SIG-M5 treated with dmso at 0.1 percent for 504 hours (cell line): ENCODE measurements at regions not wholly inside any gene's neighbourhood (a gene's known extent, or its start where the extent isn't known, plus 50 kb on each side); places are given as distances from the start of the nearest gene placed in this dataset.
A peak's percentile ranks its signal among the peaks of the same experiment; 100 is the strongest.
"Not testable (repeated sequence)": the region's sequence is repeated elsewhere in the genome, so short reads cannot be mapped to it uniquely, and the experiment has no call there.

ENCODE experiments used
- DNase-seq: peaks from one replicate; lab custom pipeline; 2025; ENCODE audit not compliant: unreplicated experiment; lab: John Stamatoyannopoulos, UW

DNA sequence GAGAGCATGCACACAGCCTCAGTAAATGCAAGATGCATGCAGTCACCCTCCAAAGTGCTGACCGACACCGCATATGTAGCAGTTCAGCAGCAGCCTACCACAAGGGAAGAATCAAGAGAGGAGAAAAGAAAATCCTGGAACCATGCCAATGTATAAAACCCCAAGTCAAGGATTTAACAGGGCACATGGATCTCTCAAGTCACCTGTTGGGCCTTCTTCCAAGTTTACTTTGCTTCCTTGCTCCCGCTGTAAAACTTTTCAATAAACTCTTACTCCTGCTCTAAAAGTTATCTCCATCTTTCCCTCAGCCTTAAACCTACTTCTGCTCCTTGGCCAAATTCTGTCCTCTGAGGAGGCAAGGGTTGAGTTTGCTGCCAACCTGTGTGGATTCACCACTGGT is 147.8 kb upstream of the MAP2 start:
- no peak for DNase-seq

DNA sequence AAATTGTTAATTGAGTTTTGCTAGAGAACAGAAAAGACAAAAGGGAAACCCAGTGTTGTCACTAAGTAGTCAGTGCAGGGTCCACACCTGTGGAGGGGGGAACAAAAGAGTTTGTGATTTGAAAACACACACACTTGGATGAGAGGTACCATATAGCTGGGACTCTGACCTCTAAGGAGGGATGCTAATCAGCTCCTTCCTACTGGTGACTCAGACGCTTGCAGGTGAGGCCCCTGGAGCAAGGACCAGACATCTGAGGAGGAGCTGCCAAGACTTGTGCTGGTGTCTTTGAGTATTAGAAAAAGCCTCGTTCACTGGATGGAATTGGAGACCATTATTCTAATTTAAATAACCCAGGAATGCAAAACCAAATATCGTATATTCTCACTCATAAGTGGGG is 146.4 kb upstream of the MAP2 start:
- no peak for DNase-seq

DNA sequence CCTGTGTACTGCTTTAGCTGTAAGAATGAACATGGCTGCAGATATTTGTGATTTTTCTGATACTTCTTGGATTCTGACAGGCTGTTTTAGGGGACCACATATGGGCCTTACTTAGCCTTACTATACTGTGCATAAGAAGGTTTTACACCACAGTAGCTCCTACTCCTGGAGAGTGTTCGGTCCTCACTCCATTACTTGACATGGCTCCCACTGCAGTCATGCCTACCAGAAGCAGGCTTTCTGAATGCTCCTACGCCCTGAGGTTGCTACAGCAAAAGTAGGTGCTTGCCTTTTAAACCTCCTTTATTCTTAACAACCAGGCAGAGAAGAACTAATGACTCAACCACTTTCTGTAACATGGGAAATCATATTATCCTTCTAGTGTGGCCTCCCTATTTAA is 125.2 kb upstream of the MAP2 start:
- DNase-seq, result no peak

DNA sequence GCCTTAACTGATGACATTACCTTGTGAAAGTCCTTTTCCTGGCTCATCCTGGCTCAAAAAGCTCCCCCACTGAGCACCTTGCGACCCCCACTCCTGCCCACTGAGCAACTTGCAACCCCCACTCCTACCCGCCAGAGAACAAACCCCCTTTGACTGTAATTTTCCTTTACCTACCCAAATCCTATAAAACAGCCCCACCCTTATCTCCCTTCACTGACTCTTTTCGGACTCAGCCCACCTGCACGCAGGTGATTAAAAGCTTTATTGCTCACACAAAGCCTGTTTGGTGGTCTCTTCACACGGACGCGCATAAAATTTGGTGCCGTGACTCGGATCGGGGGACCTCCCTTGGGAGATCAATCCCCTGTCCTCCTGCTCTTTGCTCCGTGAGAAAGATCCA is 124.4 kb upstream of the MAP2 start:
- not testable (repeated sequence) for DNase-seq

DNA sequence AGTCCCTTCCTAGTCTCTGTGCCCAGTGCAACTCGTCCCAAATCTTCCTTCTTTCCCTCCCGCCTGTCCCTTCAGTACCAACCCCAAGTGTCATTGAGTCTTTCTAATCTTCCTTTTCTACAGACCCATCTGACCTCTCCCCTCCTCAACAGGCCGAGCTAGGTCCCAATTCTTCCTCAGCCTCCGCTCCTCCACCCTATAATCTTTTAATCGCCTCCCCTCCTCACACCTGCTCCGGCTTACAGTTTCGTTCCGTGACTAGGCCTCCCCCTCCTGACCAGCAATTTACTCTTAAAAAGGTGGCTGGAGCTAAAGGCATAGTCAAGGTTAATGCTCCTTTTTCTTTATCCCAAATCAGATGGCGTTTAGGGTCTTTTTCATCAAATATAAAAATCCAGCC is 123.1 kb upstream of the MAP2 start:
- DNase-seq, result not testable (repeated sequence)

DNA sequence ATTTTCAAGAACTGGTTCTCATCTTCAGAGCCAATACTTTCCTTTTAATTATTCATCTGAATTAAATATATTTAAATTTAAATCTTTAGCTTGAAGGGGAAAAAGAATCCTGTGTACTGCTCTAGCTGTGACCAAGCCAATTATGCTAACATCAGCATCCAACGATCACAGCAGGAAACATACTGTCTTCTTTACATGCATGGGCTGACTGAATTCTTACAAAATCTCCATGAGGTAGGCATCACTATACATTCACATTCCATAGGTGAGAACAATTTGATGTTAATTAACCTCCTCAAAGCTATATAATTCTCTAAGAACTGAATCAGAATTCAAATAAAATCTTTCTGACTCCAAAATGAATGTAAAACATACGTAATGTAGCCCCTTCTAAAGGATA is 118.8 kb upstream of the MAP2 start:
- DNase-seq, result no peak

DNA sequence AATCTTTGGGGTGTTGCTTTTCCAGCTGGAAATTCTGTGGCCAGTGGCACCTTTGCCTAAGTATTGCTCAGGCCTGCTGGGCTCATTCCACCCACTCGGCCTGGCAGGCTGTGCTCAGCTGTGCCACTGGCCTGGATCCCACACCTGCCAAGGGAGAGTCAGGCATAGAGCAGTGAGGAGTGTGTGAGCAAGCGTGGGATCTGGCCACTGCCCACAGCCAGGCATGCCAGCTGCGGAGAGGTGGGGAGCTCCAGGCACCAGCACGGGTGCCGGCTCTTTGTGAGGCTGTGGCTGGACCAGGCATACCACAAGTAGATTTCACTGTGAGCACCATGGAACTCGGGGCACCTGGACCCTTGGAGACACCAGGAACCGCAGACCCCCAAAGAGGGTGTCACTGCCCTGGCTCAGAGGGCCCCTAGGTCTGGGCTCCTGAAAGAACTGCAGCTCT is 118.1 kb upstream of the MAP2 start:
- no peak for DNase-seq

DNA sequence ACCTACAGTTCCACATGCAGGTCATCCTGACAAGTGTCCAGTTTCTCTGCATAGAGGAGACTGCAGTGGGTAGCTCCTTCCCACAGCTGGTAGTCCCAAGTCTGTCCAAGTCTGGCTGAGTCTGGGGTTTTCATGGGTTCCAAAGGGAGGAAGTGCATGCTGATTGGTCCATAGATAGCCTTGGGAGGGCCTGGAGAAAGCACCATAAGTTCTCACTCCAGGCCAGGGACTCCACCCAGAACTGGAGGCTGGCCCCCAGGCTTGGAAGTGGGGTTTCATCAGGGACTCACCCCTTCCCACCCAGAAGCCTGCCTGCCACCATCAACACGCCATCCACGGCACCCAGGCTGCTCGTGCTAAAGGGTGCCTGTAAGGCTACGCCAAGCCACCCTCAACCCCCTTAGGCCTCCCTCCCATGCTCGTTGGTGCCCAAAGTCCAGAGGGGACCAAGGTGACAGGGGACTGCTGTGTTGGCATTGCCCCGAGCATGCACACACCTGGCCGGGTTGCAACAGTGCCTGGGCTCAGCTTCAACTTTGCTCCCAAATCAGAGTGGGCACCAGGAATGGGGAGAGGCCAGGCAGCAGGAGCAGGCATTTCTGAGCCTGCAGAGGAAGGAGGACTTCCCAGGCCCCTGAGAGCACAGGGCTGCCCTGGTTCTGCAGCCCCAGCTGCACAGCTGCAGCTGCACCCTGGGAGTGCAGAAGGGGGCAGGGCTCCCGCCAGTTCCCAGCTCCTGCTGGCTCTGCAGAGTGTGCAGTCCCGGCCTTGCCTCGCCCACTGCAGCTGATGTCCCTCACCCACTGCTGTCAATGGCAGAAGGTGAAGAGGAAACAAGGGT is 116.5 kb upstream of the MAP2 start:
- no peak for DNase-seq

DNA sequence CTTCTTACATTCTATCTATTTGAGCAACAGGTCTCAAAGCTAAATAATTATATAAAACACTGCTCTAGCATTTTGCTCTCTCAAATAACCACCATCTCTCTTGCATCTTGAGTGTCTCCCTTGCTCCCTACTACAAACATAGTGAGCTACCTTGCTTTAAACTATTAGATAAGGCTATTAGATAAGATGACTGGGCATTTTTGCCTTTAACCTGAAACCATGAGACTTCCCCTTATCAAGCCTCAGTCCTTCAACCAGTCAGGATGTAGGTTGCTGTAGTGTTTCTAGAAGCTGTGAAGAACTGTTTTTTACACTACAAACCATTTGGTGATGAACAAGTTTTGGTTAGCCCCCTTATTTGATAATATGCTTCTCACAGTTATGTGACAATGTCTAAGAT is 115.4 kb upstream of the MAP2 start:
- no peak for DNase-seq

DNA sequence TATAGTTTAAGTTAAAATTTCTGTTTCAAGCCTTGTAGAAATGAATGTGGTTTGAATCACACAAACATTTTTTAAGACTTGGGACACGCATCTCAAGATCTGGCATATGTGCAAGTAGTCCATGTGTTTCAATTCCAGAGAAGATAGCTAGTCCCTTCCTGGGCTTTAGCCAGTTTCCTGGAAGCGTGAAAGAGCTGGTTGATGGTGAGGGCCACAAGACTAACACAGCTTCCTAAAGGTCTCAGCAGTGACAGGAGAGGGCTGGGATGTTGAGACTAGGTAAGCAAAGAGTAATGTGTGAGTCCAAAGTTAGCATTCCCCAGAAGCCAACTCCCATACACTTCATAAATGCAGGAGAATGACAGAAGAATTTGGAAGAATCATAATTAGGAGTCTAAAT is 111.9 kb upstream of the MAP2 start:
- no peak for DNase-seq

DNA sequence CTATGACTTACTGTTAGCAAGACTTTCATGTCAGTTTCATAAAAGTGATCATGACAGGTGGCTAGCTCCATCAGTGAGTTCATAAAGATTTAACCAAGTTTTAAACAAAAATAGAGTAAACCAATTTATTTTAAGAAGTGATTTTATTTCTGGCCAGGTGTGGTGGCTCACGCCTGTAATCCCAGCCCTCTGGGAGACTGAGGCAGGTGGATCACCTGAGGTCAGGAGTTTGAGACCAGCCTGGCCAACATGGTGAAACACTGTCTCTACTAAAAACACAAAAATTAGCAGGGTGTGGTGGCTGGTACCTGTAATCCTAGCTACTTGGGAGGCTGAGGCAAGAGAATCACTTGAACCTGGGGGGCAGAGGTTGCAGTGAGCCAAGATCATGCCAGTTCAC is 111.4 kb upstream of the MAP2 start:
- not testable (repeated sequence) for DNase-seq

DNA sequence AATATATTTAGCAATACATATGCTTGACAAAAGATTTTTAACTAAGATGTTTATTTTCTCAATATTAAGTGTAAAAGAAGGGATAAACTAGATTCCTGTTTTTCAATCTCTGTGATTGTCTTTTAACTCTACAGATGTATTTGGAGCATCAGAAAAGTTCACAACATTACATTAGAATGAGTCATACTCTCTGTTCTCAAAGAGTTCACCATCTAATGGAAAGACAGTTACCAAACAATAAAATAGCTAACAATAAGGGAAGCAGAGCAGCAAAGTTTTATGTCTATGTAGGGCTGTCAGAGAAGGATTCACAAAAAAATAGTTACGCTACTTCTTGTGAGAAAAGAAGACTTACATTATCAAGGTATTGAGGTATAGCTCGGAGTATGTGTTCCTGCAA is 109.2 kb upstream of the MAP2 start:
- DNase-seq, result no peak

DNA sequence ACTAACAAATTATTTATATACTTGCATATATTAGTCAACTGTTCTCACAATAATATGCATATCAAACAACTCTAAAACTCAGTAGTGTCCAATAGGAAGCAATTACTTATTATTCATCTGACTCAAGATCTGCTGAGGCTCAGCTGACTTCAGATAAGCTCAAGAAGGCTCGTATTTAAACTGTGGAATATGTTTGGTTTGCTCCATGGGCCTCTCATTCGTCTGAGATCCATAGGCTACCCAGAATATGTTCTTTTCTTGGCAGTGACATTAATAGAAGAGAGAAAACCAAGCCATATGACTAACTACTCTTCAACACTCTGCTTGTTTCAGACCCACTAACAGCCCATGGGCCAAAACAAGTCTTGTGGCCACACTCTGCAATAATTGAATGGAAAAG is 107.7 kb upstream of the MAP2 start:
- no peak for DNase-seq

DNA sequence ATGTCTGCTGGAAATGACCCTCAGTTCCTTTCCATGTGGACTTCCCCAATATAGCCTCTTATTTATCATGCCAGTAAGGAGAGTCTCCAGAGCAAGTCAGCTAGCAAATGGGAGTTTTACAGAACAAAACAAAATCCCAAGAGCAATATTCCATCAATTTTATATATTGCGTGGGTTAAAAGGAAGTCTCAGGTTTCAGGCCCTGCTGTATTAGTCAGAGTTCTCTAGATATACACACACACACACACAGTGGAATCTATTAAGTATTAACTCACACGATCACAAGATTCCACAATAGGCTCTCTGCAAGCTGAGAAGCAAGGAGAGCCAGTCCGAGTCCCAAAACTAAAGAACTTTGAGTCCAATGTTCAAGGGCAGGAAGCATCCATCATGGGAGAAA is 102.8 kb upstream of the MAP2 start:
- no peak for DNase-seq

DNA sequence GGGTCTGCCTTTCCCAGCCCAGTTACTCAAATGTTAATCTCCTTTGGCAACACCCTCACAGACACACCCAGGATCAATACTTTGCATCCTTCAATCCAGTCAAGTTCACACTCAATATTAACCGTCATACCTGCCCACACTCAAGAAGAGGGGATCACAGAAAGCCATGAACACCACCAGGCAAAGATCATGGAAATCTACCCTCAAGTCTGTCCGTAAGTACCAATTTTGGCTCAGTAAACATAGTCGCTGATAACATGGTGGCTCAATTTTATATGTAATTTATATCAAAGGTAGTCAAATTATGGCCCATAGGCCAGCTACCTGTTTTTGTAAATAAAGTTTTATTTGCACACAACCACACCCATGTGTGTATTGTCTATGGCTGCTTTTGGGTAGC is 102.3 kb upstream of the MAP2 start:
- no peak for DNase-seq

DNA sequence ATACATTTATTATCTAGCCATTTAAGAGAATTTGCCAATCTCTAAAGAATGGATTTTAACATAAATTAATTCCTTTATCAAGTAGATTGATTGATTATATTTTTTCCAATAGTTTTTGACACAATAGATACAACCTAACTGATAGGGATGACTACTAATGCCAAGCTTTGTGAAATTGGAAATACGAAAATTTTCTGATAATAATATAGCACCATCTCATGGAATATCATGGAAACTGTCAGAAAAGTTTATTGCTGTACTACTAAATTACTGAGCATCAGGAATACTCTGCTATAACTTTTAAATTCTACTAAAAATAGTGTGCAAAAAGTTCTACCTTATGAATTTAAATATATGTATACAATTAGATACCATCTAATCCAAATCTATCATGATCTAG is 101.8 kb upstream of the MAP2 start:
- DNase-seq, result no peak

DNA sequence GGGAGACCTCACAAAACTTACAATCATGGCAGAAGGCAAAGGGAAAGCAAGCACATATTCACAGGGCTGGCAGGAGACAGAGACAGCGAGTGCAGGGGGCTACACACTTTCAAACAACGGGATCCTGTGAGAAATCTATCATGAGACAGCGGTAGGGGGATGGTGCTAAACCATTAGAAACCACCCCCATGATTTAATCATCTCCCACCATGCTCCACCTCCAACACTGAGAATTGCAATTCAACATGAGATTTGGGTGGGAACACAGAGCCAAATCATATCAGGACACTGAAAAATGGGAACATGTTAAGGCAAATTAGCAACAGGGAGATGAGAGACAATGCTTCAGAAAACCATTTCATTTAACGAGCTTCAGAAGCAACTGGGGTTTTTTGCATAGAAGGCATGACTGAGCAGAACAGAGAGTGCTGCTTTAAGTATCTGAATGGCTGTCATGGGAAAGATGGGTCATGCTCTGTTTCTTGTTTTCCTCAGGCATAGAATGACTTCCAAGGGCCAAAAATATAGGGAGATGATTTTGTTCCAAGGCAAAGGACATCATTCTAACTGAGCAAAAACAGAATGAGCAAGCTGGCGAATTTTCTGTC is 100.8 kb upstream of the MAP2 start:
- DNase-seq, result no peak

DNA sequence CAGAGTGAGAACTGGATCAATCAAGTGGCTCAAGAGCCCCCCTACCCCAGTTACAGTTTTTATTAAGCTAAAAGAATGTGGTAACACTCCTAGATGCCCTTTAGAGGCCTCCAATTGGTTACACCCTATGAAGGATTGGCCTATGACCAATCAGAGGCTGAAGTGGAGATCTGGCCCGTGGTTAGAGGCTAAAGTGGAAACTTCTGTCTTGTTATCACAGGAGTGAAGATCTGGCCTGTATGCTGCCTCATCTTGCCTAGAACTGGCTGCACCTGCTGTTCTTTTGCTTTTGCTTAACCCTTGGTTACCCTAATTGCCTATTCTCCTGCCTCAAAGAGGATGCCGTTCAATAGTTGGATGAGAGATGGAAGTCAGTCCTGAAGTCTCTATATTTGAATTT is 100.1 kb upstream of the MAP2 start:
- no peak for DNase-seq

DNA sequence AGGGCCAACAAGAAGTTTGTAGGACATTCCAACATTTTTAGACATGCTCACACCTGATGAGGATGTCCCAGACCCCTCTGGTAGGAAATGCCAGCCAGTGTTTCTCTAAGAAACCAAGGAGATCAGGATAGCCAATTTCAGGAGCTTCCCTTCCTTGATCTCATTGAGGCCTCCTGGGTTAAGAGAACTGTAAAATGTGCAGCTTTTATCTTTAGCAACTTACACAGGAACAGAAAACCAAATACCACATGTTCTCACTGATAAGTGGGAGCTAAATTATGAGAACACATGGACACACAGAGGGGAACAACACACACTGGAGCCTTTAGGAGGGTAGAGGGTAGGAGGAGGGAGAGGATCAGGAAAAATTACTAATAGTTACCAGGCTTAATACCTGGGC is 99.6 kb upstream of the MAP2 start:
- DNase-seq, result no peak

DNA sequence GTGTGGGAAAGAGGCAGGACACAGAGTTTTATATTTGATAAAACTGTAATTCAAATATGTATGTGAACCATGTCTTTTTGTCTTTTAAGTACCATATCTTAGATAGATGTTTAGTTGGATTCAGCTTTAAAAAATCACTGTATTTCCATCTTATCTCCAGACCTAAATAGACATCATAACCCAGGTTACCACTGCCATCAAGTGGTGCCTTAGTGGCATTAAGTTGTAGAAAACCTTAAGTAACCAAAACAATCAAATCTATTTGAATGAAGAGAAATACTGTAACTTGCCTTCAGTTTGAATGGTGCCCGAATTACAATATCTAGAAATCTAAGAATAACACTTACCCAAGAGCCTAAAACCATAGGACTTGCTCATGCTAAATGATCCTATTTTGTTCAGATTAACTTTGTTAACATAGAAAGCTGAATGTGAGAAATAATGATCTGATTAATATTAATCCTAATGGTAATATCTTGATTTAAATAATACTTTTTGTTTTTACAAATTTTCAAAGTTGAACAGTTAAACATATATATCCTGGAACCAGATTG is 92.5 kb upstream of the MAP2 start:
- DNase-seq, result peak; percentile 22

DNA sequence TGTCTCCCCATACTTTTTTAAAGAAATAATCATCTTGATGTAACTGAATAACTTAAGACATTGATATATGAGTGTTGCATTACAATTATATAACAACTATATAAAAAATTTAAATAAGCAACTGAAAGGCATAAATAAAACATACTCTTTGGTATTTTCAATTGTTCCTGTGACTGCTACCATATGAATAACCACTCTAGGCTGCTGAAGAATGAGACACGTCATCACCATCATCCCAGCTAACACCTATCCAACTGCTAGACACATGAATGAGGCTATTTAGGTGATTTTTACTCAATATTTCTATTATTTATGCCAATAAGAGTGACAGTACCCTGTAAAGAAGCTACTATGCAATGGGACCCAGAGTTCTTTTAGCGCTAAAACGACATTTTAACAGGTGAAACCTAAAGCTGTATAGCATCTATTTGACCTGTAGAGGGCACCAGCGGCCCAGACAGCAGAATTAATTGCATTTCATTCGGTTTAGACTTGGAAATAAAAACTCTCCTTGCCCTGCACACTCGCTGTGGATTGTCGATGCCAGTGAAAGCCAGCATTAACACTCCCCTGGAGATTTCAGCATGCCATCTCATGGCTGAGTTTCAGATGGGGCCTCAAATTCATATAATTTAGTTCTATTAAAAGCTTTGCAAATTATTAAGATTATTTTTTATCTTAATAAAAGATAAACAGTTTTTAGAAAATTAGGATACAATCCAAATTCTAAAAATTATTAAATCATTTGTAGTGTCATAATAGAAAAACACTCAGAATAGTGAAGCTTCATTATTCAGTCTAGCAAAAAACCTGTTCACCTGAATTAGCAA is 89.4 kb upstream of the MAP2 start:
- DNase-seq, result peak; percentile 62

DNA sequence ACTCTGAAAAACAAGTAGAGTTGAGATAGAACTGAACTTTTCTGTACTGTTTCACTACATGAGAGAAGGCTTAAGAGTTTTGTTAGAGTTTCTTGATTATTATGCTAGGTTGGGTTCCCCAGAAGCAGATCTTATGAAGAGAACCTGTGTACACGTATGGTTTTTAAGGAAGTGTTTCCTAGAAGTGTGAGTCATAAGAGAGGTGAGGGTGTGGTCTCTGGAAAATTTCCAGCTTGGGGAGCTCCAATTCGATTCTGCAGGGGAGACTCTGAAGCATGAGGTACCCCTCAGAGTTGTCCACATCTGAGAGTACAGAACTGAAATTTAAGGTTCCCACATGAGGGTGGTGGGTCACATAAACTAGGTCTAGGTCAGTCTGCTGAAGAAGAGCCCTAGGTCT is 83.3 kb upstream of the MAP2 start:
- DNase-seq, result no peak
